GM12864 (cell line): ENCODE measurements at regions not wholly inside any gene's neighbourhood (a gene's known extent, or its start where the extent isn't known, plus 50 kb on each side); places are given as distances from the start of the nearest gene placed in this dataset.
A peak's percentile ranks its signal among the peaks of the same experiment; 100 is the strongest.

Experiments used
- DNase-seq: peaks from one replicate; pipeline ENCODE4 v3.0.0-alpha.2; 2011; ENCODE audit warnings: low read depth
- H3K4me3 ChIP-seq: 2 replicates; pipeline ENCODE4 v1.5.1; 2011; ENCODE audit warnings: mild to moderate bottlenecking, low read depth, low read length, control low read depth
- TF ChIP-seq, protein P1 (sequence below): IDR thresholded peaks from 2 replicates; pipeline ENCODE4 v1.5.1; 2011; ENCODE audit warnings: low read depth, mild to moderate bottlenecking, moderate library complexity, low read length, control low read depth, inconsistent platforms; ENCODE audit errors: missing control alignments

DNA sequence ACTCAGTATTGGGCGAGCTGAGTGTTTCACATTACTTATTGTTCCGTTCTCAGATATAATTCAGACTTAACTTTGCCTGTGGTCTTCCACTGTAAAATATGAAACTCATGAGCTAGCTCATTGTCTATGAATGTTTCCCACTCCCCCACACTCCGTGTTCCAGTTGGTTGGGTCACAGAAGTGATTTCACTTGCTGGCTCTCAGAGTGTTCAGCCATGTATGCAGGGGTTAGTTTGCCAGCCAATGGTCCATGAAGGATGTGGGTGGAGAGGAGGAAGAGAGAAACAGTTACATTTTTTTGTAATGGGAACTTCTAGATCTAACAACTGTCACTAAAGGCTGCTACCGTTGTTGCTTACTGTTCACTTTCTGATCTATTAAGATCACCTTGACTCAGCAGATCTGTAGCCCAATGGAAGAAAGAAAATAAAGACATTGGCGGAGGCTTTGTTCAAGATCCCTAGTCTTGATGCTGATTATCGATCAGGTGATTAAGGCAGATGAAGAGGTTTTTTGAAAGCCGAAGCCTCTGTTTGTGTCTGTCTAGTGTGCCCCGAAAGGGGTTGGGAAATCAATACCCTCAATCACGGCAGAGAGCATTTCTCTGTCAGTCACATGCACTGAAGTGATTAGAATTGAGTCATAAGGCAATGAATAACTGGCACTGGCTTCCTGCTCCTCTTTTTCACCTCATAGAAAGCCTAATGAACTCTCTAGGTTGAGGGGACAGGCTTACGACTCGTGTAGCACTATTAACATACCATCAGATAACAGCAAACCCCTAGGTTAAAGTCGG is 279.7 kb upstream of the FIGN start:
- DNase-seq = peak; percentile 72
- TF ChIP-seq, protein P1, sequence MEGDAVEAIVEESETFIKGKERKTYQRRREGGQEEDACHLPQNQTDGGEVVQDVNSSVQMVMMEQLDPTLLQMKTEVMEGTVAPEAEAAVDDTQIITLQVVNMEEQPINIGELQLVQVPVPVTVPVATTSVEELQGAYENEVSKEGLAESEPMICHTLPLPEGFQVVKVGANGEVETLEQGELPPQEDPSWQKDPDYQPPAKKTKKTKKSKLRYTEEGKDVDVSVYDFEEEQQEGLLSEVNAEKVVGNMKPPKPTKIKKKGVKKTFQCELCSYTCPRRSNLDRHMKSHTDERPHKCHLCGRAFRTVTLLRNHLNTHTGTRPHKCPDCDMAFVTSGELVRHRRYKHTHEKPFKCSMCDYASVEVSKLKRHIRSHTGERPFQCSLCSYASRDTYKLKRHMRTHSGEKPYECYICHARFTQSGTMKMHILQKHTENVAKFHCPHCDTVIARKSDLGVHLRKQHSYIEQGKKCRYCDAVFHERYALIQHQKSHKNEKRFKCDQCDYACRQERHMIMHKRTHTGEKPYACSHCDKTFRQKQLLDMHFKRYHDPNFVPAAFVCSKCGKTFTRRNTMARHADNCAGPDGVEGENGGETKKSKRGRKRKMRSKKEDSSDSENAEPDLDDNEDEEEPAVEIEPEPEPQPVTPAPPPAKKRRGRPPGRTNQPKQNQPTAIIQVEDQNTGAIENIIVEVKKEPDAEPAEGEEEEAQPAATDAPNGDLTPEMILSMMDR = no peak
- no peak overlapping the region for H3K4me3 ChIP-seq

DNA sequence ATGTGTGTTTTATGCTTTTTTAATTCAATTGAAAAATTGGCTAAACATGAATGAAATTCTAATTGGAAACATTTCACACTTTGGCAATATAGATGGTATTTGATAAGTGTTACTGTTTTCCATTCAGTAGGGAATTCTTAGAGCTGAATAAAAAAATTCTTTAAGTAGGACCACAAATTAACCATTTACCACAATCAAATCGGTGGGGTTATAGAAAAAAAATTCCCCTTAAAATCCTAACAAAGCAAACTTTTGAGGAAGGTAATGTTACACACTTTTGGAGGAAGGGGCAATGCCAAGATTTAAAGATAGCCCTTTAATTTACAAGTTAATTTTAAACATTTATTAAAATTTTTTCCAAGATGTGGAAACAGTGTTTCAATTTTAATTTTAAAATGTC is 279.0 kb upstream of the FIGN start:
- DNase-seq = no peak
- TF ChIP-seq, protein P1 = no peak
- H3K4me3 ChIP-seq = no peak overlapping the region

DNA sequence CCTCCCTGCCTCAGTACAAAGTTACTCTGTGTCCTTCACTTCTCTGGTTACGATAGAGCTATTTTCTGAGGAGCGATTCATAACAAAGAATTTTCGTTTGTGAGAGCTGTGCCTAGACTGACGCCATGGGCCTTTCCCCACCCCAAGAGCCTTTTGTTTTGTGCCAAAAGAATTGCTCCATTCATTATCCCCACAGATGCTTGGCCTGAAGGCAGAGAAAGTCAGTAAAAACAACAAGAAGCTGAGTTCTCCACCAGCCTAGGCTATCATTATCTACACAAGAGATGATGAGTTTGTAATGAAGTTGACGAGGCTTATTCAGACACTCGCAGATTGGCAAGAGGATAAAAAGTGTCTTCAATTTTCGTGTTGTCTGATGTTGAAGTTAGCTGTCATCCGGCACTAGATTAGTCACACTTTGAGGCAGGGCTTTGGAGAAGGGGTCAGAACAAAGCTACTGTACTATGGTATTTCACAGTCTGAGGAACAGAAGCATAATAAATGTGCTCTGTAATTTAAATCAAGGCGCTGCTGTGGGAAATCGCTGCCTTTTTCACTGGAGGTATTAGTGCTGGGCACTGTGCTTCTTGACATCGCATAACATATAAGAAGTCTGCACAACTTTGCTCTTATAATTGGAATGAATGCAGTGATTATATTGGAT is 278.4 kb upstream of the FIGN start:
- no peak overlapping the region for H3K4me3 ChIP-seq
- no peak for DNase-seq
- TF ChIP-seq, protein P1 = no peak

DNA sequence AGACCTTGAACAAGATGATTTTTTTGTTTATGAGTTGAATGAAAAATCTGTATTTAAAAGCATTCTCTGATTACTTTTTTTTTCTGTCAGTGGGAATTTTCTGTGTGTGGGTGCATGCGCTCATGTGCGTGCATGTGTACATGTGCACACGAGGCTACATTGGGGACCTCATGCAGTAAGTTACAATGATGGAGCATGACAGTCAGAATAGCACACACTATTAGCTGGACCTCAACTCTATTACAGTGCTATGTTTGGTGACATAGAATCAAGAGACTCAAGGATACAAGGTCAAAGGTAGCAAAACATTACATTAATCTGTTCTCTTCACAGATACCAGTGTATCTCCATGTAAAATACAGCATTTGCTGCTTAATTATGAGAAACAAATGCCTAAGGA is 276.8 kb upstream of the FIGN start:
- TF ChIP-seq, protein P1 = no peak
- no peak for DNase-seq
- no peak overlapping the region for H3K4me3 ChIP-seq

DNA sequence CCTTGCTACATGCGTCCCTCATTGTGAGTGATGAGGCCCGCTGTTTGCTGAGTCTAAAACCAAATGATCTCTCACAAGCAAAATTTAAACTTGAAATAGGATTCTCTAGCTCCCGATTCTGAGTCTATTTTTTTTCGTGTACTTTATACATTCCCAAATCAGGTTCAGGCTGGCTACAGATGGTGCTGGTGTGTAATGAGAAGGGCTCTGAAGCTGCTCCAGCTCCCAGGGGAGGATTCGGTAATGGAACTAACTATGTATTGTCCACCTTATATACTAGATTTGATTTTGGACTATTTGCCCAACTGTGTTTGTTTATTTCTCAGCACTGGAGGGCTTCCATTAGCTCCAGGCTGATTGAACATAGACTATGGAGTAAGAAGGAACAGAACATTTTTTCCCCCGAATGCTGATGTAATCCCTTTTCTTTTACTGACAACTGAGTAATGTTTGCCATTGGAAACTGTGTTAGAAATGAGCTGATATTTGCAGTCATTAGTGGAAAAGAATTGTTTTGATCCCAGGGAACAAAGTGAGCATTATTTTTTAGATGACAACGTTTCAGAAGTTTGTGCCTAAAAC is 274.0 kb upstream of the FIGN start:
- H3K4me3 ChIP-seq = no peak overlapping the region
- DNase-seq = no peak
- TF ChIP-seq, protein P1 = no peak

DNA sequence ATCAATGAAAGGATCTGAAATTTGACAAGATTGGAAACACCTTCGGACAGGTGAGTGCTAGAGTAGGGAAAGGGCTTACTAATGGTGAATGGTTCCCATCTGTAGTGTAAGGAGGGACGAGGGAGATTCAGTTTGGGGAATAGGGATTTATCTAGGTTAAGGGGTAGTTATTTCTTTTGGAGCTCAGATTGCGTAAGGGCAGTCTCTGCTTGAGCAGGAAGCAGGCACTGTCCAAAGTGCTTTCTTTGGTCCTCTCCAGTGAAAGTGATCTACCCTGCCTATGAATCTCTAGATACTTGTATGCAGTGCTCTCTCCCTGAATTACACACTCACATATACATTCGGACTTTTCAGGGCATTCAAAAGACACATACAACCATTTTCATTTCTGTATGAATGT is 272.9 kb upstream of the FIGN start:
- no peak for DNase-seq
- no peak overlapping the region for H3K4me3 ChIP-seq
- TF ChIP-seq, protein P1 = no peak
